ENCODE measurements at regions not wholly inside any gene's neighbourhood (a gene's known extent, or its start where the extent isn't known, plus 50 kb on each side); places are given as distances from the start of the nearest gene placed in this dataset.

DNA sequence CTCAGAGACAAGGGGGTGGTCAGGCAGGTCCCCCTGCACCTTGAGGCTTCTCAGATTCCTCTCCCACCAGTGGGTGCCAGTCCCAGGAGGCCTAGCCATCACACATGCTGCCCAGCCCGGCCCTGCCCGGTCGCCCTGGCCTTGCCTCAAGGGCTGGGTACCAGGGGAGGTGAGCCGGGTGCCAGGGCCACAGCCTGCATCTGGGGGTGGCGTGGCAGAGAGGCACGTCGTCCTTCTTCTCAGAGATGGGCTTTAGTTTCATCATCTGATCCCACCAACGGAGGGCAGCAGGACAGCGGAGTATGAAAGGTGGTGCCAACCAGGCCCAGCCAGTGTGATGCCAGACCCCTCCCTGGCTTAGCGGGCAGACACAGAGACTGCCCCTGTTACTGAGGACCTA lies 161.7 kb downstream of the TFCP2L1 start:
- no peak for DNase-seq

DNA sequence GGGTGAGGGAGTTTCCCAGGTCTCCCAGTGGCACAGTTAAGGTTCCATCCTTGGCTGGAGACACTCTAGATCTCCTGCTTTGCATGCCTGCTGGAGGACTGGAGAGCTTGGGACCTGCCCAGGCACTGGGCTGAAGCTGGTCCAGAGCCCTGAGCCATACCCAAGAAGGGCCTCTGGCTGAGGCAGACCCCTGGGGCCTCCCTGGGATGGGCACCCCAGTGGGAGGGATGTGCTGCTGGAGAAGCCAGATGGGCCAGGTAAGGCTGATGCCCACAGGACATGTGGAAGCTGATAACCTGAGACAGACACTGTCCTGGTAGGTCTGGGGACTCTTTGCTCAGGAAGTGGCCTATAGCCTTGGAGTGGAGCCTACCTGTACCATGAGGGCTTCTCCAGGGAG lies 160.7 kb downstream of the TFCP2L1 start:
- no peak for DNase-seq

DNA sequence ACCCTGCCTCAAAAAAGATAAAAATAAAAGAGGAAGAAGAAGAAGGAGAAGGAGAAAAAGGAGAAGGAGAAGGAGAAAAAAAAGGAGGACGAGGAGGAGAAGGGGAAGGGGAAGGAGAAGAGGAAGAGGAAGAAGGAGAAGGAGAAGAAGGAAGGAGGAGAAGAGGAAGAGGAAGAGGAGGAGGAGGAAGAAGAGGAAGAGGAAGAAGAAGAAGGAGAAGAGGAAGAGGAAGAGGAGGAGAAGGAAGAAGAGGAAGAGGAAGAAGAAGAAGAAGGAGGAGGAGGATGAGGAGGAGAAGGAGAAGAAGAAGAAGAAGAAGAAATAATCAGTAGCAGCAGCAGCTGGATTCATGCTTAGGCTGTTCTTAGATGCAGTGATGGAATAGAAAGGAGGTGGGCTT lies 159.7 kb downstream of the TFCP2L1 start:
- DNase-seq = no peak

DNA sequence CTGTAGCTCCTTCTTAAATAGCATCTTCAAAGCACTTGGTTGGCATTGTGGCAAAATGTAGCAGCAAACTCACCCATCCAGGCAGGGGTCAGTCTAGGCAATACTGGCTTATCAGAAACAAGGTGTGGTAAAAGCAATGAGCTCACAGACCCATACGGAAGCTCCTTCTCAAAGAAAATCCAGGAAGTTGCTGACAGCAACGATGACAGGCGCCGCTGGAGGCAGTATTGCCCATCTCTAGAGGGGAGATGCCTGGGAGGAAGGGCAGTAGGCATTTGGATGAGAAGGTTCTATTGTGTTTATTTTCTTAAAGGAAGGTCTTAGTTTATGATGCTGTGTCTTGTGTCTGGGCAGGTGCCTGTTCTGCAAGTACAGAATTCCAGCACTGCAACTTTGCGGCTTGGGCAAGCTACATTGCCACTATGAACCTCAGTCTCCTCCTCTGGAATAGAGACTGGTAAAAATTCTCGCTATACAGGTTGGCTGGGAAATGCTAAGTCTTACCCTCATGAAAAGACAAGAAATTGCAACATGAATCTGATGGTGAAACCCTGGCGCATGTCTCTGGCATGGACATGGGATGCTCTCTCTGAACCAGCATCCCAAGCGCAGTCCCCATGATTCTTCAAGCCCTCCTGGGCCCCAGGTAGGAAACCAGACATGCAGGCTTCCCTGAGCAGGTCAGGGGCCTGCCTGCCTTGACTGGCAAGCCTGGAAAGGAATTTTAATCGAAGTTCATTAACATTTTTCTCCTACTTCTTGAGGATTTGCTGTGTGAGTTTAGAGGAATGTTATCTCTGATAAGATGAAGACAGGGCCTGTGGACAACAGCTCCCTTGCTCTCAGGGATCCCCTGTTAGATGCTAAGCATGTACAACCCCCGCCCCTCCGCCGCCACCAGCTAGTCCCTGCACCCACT lies 156.0 kb downstream of the TFCP2L1 start:
- DNase-seq = no peak

DNA sequence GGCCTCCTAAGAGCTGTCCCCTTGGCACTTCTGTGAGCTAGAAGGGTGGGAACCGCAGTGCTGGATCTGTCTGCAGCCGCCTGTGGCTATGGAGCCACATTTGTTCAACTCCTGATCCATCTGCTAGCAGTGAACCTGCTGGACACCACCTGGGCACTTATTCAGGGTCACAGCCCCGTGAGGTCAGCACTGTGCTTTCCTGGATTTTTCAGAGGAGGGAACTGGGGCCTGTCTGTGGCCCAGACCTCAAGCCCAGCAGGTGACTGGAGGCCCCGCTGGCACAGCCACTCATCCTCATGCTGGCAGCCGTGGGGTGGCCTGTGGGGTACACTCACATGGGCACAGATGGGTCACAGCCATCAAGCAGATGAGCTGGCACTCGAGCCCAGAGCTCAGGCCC lies 155.3 kb downstream of the TFCP2L1 start:
- DNase-seq = no peak

DNA sequence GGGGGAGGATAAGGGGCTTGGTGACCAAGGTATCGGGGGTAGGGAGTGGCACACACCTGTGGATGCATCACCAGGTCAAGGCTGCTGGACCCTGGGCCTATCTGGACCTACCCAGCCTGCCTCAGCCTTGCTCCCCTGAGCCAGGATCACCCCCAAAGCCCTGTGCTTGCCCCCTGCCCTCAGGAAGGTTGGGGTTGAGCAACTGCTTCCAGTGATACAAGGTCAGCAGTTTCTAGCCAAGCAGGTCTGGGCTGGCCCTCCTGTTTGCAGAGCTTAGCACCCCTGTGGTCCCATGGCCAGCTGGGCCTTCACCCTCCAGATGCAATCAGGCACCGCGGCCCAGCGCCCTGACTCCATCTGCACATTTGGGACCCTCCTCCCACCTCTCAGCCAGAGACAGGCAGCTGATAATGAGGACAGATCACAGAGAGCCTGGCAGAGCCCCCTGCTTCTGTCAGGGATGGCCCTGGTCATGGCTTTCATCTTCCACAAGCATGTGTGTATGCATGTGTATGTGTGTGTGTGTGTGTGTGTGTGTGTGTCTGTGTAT lies 154.6 kb downstream of the TFCP2L1 start:
- no peak for DNase-seq

DNA sequence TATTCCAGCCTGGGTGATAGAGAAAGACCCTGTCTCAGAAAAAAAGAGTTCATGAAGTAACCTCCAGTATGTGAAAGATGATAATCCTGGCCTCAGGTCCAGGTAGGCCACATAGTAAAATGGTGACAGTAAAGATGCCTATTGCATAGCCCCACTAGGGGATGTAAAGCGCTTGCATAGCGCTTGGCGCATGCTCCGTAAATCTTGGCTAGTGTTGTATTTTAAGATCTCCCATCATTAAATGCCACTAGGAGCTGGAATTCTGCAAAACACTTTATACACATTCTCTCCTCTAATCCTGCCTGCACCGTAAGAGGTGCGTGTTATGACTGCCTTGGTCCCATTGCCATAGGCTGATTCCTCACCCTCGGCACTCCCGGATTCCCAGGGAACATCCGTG lies 153.6 kb downstream of the TFCP2L1 start:
- no peak for DNase-seq

DNA sequence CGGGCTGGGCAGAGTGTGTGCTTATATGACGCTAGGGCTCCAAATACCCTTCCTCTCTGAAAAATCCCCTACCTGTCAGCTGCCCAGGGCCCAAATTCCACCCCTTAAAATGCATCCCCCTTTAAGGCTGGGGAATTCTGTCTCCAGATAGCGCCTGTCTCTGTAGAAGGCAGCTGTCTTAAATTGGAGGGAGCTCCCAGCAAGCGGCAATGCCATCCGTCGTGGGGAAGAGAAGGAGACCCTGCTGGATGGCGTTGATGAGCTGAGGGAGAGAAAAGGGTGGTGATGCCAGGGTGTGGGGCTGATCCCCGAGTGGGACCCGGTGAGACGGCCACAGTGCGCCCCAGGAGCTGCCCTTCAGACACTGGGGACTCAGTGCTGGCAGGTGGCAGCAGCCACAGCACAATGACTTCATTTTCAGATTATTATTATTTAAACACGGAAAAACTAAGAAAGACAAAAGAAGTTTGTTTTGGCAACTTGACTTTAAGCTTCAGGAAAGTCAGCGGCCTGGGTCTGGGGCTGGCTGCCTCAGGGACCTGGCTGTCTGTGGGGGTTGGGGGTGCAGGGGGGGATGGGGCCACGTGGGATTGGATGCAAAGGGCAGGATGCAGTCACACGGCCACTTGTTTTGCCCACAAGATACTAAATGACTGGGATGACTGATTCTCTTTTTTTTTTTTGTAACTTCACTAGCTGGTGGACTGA lies 152.8 kb downstream of the TFCP2L1 start:
- DNase-seq = no peak

DNA sequence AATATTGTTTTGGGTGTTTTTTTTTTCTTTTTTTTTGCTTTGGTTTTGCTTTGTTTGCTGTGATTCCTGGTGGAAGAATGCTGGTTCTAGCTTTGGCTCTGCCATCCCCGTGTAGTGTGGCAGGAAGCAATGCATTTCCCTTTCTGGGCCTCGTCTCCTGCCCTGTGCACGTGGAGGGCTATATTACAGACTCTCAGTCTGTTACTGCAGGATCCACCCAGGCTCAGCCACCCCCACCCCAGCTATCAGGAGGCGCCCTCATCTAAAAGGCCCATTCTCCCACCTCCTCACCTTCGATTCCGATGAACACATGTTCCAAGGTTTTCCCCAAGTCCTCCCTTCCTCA lies 152.3 kb downstream of the TFCP2L1 start:
- DNase-seq = no peak

DNA sequence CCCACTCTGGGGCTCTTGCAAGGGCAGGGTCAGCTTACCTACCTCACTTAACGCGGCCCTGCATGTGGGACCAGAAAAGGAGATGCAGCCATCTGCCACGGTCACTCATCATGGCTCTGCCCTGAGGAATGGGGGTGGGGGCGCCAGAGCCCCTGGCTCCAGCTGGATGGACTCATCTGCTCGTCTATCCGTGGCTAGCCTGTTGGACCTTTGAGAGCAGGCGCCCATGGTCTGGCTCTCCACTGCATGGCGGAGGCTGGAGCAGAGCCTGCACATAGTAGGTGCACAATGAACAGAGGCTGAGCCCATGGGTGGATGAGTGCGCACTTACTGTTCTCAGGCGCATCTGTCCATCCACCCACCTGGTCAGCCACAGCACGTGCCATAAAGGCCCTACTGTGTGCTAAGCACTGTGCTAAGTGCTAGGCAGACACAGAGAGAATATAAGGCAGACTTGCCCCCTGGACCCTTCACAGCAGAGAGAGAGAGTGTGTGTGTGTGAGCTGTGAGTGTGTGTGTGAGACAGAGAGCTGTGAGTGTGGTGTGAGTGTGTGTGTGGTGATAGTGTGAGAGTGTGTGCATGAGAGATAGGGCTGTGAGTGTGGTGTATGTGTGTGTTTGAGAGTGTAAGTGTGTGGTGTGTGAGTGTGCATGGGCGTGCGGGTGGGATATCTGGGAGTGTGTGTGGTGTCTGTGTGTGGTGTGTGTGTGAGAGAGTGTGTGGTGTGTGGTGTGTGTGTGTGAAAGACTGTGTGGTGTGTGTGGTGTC lies 151.3 kb downstream of the TFCP2L1 start:
- DNase-seq = no peak

DNA sequence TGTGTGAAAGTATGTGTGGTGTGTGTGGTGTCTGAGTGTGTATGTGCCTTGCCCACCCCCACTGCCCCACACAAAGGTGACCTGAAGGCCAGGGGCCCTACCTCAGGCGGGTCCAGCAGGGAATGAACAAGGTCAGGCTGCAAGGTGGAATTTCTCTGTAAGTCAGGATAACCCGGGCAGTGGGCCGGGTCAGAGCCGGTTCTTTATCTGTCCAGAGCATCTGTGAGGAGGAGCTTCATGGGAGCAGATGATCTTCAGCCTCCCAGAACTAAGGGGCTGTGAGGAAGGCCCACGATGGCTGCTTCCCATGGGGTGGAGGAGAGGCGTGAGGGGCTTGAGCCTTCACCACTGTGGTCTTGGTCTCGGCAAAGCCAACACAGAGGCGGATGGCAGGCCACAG lies 150.3 kb downstream of the TFCP2L1 start:
- DNase-seq = no peak

DNA sequence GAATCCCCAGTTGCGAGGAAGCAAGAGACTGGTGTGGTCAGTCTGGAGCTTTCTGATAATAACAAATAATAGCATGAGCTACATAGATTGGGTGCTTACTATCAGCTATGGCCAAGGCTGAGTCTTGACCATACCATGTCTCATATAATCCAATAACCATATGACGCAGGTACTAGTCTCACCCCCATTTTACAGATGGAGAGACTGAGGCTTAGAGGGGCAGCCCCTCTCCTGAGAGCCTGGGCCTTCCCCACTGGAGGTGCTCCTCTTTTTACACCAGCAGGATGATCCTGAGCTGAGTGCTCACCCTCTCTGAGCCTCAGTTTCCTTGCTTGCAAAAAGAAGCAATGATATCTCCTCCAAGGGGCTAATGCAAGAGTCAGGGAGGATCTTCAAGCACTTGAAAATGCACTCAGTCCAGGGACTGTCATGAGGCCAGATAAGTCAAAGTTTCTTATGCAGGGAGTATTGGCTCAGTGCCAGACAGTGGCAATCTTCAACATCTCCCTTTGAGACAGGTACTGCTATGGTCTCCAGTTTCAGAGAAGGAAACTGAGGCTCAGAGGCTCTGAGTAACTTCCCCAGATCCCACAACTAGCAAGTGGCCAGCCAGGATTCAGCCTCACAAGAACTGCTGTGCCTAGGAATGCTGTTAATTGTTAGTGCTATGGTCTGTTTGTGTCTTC lies 149.7 kb downstream of the TFCP2L1 start:
- no peak for DNase-seq

DNA sequence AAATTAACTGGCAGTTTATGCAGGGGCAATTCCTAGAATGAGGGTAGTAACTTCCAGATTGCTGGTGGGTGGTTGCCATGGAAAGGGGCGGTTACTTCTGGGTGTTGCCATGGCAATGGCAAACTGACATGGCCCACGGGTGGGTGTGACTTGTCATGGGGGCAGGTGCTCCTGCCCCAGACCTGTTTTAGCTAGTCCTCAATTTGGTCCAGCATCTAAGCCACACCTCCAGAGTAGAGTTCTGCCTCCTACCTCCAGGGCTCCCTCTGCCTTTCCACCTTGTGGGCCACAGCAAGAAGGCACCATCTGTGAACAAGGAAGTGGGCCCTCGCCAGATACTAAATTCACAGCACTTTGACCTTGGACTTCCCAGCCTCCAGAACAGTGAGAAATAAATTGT lies 148.7 kb downstream of the TFCP2L1 start:
- no peak for DNase-seq

DNA sequence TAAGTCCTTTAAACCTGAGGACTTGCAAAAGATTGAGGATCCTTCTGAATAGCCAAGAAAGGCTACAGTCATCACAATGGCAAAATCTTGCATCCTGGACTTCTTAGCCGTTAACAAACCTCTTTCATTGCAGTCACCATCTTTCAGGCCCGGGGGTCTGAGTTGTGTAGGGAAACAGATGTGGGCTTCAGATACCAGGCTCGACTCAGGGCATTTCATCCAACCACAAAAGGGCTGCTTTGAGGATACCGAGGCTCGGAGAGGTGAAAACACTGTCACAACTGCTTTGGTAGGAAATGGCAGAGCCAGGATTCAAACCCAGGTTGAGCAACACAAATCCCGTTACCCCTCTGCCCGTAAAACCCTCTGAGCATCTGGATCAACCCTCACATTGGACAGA lies 147.4 kb downstream of the TFCP2L1 start:
- DNase-seq = no peak

DNA sequence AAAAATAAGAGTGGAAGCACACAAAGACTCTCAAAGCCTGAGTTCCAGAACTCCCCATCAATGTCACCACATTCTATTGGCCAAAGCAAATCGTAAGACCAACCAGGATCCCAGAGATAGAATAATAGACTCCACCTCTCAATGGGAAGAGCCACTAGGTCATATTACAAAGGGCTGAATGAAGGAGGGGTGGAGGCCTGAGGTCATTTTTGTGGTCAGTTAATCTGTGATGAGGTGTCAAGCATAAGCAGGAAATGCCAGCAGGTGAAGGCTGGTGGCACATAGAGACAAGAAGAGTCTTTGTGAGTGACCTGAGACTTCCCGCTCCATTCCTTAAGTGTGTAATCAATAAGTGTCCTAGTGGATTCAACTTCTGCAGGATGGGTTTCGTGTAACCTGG lies 144.3 kb downstream of the TFCP2L1 start:
- DNase-seq = no peak

DNA sequence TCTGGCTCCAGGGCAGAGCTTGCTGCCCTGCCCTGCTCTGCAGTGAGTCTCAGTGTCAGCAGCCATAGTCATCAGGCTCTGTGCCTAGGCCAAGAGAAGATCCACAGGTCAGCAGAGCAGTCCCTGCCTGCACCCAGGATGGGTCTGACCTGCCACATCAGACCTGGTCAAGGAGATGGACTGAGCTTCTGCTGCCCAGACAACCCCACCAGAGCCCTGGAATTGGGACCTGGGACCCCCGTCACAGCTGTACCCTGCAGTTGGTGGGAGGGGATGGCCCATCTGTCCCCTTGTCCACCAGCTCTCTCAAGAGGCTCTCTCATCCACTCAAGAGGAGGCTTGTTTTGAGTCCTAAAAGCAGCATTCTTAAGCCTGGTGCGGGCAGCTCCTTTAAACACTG lies 142.6 kb downstream of the TFCP2L1 start:
- DNase-seq = no peak

DNA sequence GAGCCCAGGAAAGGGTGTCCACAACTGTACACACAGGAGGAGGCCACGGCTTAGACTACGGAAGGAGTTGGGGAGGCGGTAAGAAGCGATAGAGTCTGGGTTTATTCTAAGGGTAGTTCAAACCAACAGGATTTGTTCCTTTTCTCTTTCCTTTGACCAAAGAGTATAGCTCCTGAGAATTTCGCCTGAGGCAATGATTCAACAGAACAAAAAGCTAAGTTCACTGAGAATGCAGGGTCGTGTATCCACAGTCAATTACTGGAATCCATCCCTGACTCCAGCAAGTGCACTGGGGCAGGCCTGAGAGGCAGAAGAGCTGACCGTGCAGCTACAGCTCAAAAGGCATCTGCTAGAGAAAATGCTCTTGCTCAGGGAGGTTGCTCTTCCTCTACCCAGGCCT lies 140.9 kb downstream of the TFCP2L1 start:
- no peak for DNase-seq

DNA sequence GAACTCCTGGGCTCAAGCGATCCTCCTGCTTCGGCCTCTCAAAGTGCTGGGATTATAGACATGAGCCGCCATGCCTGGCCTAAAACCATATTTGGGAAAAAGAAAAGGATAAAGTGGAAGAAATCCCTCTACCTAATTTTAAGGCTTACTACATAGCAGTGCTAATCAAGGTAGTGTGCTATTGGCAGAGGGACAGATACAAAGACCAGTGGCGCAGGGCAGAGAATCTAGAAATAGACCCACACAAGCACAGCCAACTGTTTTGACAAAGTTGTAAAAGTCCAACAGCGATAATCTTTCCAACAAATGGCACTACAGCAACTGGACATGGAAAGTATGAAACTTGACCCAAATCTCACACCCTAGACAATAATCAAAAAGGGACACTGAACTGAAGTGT lies 138.4 kb downstream of the TFCP2L1 start:
- no peak for DNase-seq

DNA sequence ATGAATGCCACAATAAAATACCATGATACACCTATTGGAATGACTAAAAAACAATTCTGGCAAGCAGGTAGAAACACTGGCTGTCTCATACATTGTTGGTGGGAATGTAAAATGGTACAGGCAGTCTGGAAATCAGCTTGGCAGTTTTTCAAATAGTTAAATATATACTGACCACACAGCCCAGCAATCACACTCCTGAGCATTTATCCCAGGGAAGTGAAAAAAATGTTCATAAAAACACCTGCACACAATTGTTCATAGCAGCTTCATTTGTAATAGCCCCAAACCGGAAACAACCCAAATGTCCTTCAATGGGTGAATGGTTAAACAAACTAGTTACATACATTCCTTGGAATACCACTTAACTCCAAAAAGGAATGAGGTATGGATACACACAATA lies 137.2 kb downstream of the TFCP2L1 start:
- DNase-seq = no peak

DNA sequence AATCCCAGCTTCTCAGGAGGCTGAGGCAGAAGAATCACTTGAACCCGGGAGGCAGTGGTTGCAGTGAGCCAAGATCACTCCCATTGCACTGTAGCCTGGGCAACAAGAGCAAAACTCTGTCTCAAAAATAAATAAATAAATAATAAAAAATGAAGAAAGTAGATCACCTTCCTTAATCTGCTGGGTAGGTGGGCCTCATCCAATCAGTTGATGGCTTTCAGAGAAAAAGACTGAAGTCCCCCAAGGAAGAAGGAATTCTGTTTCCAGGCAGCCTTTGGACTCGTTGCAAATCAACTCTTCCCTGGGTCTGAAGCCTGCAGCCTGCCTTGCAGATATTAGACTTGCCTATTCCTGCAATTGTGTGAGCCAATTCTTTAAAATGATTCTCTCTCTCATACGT lies 136.5 kb downstream of the TFCP2L1 start:
- no peak for DNase-seq

DNA sequence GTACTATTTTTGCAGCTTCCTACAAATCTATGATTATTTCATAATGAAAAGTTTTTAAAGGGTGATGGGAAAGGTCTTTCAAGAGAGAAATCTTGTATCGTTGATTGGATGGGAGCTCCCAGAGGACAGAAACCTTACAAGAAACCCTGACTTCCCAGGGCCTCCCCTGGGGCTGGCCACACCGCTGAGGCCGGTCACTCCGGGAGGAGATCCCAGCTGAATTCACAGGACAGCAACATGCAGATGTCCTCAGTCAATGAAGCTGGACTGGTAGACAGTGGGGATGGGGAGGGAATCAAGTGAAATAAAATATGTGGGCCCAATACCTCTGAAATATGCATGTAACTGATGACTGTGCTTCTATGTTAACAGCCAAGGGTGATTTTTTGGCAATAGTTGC lies 135.6 kb downstream of the TFCP2L1 start:
- no peak for DNase-seq

DNA sequence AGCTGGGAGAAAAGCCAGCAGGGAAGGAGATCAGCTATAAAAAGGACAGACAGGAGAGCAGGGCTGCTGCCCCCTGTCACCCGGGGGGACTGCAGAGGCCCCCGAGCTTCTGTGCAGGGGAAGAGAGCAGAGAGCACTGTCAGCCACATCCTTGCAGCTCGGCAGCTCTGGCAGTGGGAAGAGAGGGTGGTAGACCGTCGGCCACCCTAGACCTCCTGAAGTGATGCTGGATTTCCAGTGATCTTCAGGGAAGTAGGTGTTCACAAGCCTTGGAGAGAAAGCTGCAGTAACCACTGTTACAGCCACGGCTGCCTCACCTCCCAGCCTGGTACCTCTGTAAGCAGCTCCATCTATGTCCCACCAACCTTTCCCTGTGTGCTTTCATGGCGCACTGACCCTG lies 134.9 kb downstream of the TFCP2L1 start:
- DNase-seq = no peak

DNA sequence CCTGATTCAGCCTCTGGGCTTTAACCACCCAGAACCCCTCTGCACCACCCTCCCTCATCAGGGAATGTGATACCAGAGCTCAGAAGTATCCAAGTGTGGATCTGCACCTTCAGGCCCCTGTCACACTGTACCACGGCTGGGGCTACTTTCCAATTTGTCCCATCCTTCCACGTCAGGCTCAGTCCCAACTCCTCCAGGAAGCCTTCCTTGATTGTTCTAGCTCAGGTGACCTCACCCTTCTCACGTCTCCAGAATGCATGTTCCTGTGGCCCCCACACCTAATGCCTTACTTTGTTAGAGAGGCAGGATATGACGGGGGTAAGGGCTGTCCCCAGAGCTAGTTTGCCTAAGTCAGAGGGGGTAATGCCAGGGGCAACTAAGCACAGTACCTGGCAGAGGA lies 134.3 kb downstream of the TFCP2L1 start:
- no peak for DNase-seq
